Kasumi-1 (cell line): ENCODE measurements at regions not wholly inside any gene's neighbourhood (a gene's known extent, or its start where the extent isn't known, plus 50 kb on each side); places are given as distances from the start of the nearest gene placed in this dataset.
"Not testable (repeated sequence)": the region's sequence is repeated elsewhere in the genome, so short reads cannot be mapped to it uniquely, and the experiment has no call there.

Source experiments
- DNase-seq, 2 experiments: peaks; one replicate each; lab custom pipeline; 2025; lab: John Stamatoyannopoulos, UW

- no peak for DNase-seq
These were observed 176.3 kb downstream of the TMEM161B start for GRCh38 chr5:88092358-88092757.

DNA sequence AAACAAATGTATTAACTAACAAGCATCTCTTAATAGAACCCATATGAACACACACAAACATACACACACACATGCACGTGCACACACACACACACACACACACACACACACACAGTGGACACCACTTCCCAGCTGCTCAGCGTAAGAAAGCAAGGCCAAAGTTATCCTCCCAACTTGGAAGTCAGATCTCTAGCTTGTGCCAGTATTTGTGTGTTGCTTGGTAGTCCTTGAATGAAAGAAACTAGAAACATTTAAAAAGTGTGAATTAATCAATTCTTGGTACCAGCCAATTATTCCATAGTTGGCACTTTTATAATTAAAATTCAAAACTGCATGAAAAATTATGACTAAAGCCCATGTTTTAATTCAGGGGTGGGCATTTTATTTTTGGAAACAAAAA, 178.1 kb downstream of the TMEM161B start:
- no peak for DNase-seq

GRCh38 chr5:88089719-88090390, 178.8 kb downstream of the TMEM161B start:
- DNase-seq: no peak

GRCh38 chr5:88085462-88085861, 183.2 kb downstream of the TMEM161B start:
- no peak for DNase-seq

- DNase-seq: no peak
These were observed 186.8 kb downstream of the TMEM161B start for GRCh38 chr5:88081877-88082276.

DNA sequence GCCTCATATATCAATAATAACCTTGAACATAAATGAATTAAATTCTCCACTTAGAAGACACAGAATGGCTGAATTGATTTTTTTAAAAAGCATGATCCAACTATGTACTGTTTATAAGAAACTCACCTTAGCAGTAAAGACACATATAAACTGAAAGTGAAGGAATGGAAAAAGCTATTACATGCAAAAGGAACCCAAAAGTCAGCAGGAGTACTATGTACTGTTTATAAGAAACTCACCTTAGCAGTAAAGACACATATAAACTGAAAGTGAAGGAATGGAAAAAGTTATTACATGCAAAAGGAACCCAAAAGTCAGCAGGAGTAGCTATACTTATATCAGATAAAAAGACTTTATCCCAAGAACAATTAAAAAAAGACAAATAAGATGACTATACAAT, 204.8 kb downstream of the TMEM161B start:
- DNase-seq: no peak

- no peak for DNase-seq
These were observed 208.5 kb downstream of the TMEM161B start for GRCh38 chr5:88060194-88060593.

GRCh38 chr5:88058625-88059024, 210.0 kb downstream of the TMEM161B start:
- DNase-seq: no peak

- not testable (repeated sequence) for DNase-seq
These were observed 216.2 kb downstream of the TMEM161B start for GRCh38 chr5:88052468-88052867.

DNA sequence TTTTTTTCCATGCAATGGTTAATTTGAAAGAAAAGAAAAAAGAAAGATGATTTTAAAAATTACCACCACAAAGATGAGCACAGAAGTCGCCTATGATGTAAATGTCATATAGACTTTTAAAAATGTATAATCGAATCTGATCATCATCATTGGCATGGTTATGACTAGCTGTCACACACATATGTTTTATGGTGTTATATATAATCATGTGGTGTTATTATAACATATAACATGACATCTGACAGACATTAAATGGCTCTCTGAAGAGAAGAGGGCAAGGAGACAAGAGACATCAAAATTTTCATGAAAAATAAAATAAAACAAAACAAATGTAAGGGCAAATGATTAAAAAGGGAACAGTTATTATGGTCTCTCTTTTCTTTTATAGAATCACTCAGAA, 217.5 kb downstream of the TMEM161B start:
- DNase-seq: no peak

DNA sequence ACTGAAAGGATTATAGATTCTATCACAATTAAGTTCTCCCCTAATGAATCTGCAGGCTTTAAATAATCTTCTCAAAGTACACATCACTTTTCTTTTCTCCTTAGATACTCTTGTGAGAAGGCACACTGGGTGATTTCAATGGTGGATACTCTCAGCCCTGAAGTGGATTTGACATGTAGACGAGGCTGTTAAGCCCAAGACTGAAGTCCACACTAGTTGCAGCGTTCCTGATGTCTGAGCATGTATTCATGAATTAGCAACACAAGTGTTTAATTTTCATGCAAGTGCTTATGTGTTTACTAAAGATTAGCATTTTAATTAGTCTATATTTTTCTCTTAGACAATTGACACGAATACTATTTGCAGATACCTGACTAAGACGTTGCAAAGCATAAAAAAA, 218.9 kb downstream of the TMEM161B start:
- no peak for DNase-seq

DNA sequence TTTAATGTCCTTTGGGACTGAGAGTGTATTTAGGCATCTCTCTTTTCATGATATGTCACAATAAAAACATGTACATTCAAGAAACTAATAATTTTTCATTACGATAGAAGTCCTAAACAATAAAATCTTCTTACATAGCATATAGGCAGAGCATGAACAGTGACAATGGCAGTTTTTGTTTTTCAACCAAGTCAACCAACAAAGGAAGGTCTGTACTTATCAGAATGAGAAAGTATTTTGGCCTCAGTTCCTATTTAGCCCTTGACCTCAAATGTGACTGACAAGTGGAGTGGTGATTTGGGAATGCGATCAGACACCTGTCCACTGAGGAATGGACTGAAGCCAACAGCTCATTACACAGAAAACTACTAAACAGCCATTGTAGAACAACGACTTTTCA, 219.5 kb downstream of the TMEM161B start:
- DNase-seq: no peak

GRCh38 chr5:88045931-88046461, 222.6 kb downstream of the TMEM161B start:
- DNase-seq: no peak

DNA sequence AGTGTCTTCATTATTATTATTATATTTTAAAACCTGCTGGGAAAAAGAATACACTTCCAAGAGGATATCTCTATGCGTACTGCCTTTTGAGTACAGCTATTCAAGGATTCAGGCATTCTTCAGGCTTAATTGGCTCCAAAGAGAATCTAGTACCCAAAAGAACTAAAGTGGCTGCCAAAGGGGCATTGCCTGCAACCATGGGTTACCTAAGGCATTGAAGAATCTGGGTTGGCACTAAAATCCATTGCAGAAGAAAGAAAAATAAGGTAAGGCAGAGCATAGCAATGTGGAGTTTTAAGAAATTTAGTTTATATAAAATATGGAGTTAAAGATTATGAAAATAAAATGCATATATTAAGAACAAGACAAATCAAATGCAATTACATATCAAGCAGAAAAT, 223.5 kb downstream of the TMEM161B start:
- DNase-seq: no peak

- DNase-seq: no peak
These were observed 234.1 kb downstream of the TMEM161B start for GRCh38 chr5:88034520-88034919.

GRCh38 chr5:88033191-88033590, 235.5 kb downstream of the TMEM161B start:
- no peak for DNase-seq

DNA sequence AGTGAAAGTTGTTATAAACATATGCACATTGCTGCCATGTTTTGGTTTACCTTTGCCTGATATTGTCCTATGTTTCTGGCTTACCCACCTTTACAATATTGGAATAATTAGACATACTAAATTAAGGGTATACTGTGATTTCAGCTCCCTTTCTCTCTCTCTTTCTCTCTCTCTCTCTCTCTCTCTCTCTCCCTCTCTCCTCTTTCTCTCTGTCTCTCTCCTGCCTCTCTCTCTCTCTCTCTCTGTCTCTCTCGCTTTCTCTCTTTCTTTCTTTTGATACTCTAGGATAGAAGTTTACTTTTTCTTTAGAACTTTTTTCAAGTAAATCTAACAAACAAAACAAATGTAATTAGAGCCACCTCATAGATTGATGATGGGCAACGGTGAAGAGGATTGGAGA, 239.6 kb downstream of the TMEM161B start:
- no peak for DNase-seq

DNA sequence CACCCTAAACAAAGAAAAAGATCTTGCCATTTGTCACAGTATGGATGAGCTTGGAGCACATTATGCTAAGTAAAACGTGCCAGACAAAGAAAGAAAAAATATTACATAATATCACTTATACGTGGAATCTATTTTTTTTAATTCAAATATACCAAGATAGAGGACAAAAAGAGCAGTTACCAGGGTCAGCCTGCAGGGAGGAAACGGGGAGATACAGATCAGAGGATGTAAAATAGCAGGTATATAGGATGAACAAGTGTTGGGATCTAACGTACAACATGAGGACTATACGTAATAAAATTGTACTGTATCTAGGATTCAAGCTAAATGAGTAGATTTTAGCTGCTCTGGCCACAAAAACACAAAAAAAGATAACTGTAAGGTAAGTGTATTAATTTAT, 247.5 kb downstream of the TMEM161B start:
- no peak for DNase-seq

GRCh38 chr5:88014984-88015383, 253.7 kb downstream of the TMEM161B start:
- not testable (repeated sequence) for DNase-seq

GRCh38 chr5:88000877-88001276, 267.8 kb downstream of the TMEM161B start:
- no peak for DNase-seq

DNA sequence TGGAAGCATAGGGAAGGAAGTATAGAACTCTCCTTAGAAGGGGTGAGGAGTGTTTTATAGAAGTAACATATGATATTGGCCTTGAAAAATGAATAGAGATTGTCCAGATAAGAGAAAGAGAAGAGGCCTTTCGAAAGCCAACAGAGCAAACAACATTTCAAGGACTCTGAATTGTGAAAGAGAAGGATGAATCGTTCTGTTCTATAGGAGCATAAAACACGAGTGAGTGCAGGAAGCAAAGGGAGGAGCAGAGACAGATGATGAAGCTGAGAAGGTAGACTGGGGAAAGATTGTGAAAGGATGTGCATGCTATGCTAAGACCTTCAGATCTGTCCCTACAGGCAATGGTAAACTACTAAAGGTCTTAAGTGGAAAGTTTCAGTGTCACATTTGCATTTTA, 271.0 kb downstream of the TMEM161B start:
- no peak for DNase-seq

GRCh38 chr5:87966213-87966612, 302.4 kb downstream of the TMEM161B start:
- no peak for DNase-seq

DNA sequence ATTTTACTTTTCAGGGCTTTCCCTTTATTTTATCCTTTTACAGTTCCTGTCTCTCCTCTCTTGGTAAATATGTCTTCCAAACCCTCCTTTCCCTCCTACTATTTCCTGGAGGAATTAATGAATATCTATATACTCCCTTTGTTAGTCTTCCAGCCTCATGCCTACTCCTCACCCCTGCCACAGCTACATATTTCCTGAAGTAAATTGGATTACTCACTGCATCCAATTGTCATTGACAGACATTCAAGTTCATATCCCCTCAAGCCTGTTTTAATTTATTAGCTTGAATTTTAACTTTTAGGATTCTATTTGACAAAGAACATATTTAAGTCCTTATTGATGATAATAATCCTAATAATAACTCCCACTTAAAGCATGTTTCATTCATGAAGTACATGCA, 314.5 kb downstream of the TMEM161B start:
- DNase-seq: no peak

GRCh38 chr5:87951661-87952060, 317.0 kb downstream of the TMEM161B start:
- DNase-seq: no peak
